ENCODE measurements at regions not wholly inside any gene's neighbourhood (a gene's known extent, or its start where the extent isn't known, plus 50 kb on each side); places are given as distances from the start of the nearest gene placed in this dataset.

- TF ChIP-seq SMC3 (conservative IDR thresholded peaks at IDR 0.05; ENCODE audit: poor library complexity): no peak
- TF ChIP-seq CTCF (IDR thresholded peaks at IDR 0.05; ENCODE audit: poor library complexity, severe bottlenecking): no peak
- TF ChIP-seq POLR2AphosphoS5 (IDR thresholded peaks at IDR 0.05): no peak
These were observed 416.8 kb downstream of the CMPK2 start for GRCh38 chr2:6448893-6449292.

All from neural cell (in vitro differentiated cells).